Motor neuron (in vitro differentiated cells): ENCODE measurements at regions not wholly inside any gene's neighbourhood (a gene's known extent, or its start where the extent isn't known, plus 50 kb on each side); places are given as distances from the start of the nearest gene placed in this dataset.

Experiments
- ATAC-seq, 8 experiments: fragments of 200-7000 bp; cut with Tn5 transposase; replicated peaks in 6 of 8; 2 replicates each; pipeline ENCODE4 v1.8.0; 2021; ENCODE audit warnings: mild to moderate bottlenecking in 8 of 8, moderate library complexity in 8 of 8
- H3K27ac ChIP-seq, 2 donors: fragments of 250-450 bp; sonication (Bioruptor Pico); 2 replicates each; pipeline ENCODE4 v1.9.0; 2021; ENCODE audit warnings: antibody characterized with exemption in 2 of 2, mild to moderate bottlenecking in 2 of 2, moderate library complexity in 1 of 2
- H3K4me1 ChIP-seq, 2 donors: fragments of 250-450 bp; sonication (Bioruptor Pico); replicated peaks in 1 of 2; 2 replicates each; pipeline ENCODE4 v1.6.1; 2021; ENCODE audit warnings: antibody characterized with exemption in 2 of 2, mild to moderate bottlenecking in 2 of 2, moderate library complexity in 1 of 2
- H3K4me3 ChIP-seq, 5 donors: fragments of 250-450 bp; sonication (Bioruptor Pico); 2 replicates each; pipeline ENCODE4 v1.9.0; 2021; ENCODE audit warnings: antibody characterized with exemption in 5 of 5, mild to moderate bottlenecking in 5 of 5, moderate library complexity in 4 of 5
- WGBS, 10 experiments: fragments of 450-650 bp; shearing (Covaris generic); methylation state at CpG; one replicate each; pipeline ENCODE4 v1.0.0; 2022; 5-methylcytosine and 5-hydroxymethylcytosine counted together
- in situ Hi-C, 9 experiments: fragments of 400-800 bp; cut with MboI; loops; one replicate each; pipeline ENCODE4 v1.15.0; 2021; ENCODE audit warnings: low sequenced_read_pairs in 9 of 9, low pct_unique_long_range_greater_than_20kb in 2 of 9; ENCODE audit not compliant: unreplicated experiment in 9 of 9

- no peak overlapping the region for H3K27ac ChIP-seq
- peak in 3 of 8 experiments; percentile 49 to 93 (median 89) for ATAC-seq
- H3K4me3 ChIP-seq: no peak overlapping the region
- in situ Hi-C loops: no loop called here
- no peaks in the 10 kb centered on the region for H3K4me1 ChIP-seq
- 55 to 100% (median 82%) methylated on average over 2 to 3 of the region's 3 CpGs for WGBS, 10 experiments
These were observed 110.1 kb downstream of the RPL27A start for GRCh38 chr11:8792710-8793109.

DNA sequence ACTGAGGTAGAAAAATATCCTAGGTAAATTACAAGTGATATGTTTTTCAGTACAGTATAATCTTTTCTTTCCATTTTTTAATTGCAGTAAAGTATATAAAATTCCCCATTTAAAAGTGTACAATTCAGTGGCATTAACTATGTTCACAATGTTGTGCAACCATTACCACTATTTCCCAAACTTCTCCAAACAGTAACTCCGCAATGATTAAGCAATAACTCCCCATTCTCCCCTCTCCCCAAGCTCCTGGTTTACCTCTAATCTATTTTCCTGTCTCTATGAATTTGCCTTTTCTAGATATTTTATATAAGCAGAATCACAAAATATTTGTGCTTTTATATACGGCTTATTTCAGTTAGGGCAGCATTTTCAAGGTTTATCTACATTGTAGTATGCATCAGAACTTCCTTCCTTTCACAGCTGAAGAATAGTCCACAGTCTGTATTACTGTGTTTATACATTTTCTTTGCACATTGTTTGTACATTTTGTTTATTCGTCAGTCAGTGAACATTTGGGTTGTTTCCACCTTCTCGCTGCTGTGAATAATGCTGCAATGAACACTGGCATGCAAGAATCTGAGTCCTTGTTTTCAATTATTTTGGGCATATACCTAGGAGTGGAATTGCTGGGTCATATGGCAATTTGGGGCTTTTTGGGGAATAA lies 110.7 kb downstream of the RPL27A start:
- no peak for ATAC-seq
- WGBS, 10 experiments: 53 to 100% (median 94%) methylated on average over 3 to 4 of the region's 4 CpGs
- in situ Hi-C loops: no loop called here
- no peak overlapping the region for H3K4me3 ChIP-seq
- H3K4me1 ChIP-seq: no peaks in the 10 kb centered on the region
- H3K27ac ChIP-seq: no peak overlapping the region

DNA sequence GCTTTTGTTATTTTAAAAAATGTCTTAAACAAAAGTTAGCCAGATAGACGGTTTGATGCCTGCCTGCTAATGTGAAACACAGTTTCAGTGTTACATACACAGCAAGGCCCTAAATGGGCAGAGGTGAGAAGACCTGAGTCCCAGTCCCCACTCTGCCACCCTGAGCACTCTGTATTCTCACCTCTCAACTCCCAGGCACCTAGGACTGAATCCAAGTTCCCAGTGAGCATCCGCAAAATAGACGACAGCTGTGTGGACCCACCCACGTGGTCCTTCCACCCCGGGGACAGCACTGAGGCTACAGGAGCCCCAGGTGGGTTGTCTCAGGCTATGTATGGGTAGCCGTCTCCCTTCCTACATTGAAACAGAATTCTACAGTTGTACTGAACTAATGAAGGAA lies 111.5 kb downstream of the RPL27A start:
- Histone ChIP-seq H3K4me3 (no peak overlapping the region), H3K4me1 (no peaks in the 10 kb centered on the region), H3K27ac (no peak overlapping the region)
- ATAC-seq: no peak
- WGBS, 10 experiments: 65 to 100% (median 88%) methylated on average over 1 to 4 of the region's 6 CpGs; no CpG with 5 or more reads in 5 of the 10 experiments
- in situ Hi-C loops: no loop called here

GRCh38 chr11:8794677-8795103 lies 112.1 kb downstream of the RPL27A start:
- in situ Hi-C loops: no loop called here
- Histone ChIP-seq H3K27ac (no peak overlapping the region), H3K4me3 (no peak overlapping the region), H3K4me1 (no peaks in the 10 kb centered on the region)
- peak in 1 of 8 experiments; percentile 24 for ATAC-seq
- WGBS, 10 experiments: 67 to 100% (median 92%) methylated on average over 1 to 2 of the region's 2 CpGs; no CpG with 5 or more reads in 5 of the 10 experiments

- H3K4me3 ChIP-seq: no peak overlapping the region
- in situ Hi-C loops: no loop called here
- no peak overlapping the region for H3K27ac ChIP-seq
- 0 to 60% (median 14%) methylated on average over 1 of the region's 1 CpG; no CpG with 5 or more reads in 4 of the 10 experiments for WGBS, 10 experiments
- ATAC-seq: no peak
- no peaks in the 10 kb centered on the region for H3K4me1 ChIP-seq
These were observed 114.0 kb upstream of the AKIP1 start for GRCh38 chr11:8796941-8797340.

- no peaks in the 10 kb centered on the region for H3K4me1 ChIP-seq
- ATAC-seq: no peak
- 86 to 100% (median 95%) methylated on average over 1 to 2 of the region's 2 CpGs; no CpG with 5 or more reads in 6 of the 10 experiments for WGBS, 10 experiments
- no peak overlapping the region for H3K27ac ChIP-seq
- H3K4me3 ChIP-seq: no peak overlapping the region
- in situ Hi-C loops: no loop called here
These were observed 111.7 kb upstream of the AKIP1 start for GRCh38 chr11:8799273-8799672.

DNA sequence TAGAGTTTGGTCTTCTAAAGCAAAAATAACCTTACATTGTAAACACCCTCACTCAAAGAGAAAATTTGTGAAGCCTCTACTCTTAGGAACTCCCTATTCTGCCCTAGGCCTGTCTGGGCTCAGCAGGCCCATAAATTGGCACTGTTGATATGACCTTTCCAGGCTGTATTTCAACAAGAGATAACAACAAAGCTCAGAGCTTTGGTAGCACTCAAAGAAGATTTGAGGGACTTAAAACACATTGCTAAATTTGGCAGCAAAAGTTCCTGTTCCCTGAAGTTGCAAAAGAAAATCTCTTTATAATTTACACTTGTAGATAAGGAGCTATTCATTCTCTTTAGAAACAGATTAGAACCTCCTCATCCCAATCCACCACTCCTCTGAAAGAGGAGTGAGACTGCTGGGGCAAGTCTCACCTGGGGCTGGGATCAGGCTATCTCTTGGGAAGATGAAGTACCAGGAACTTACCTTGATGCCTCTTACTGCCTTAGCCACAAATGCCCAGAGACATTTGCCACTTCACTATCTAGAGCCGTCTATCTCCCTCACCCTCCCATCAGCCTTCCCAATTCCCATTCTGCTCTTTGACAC lies 110.4 kb upstream of the AKIP1 start:
- in situ Hi-C loops: no loop called here
- Histone ChIP-seq H3K27ac (no peak overlapping the region), H3K4me3 (no peak overlapping the region), H3K4me1 (peaks cover 0 to 4% of the 10 kb centered on the region in 2 donors)
- WGBS, 10 experiments: 29 to 100% (median 63%) methylated on average over 1 of the region's 1 CpG; no CpG with 5 or more reads in 4 of the 10 experiments
- ATAC-seq: no peak

DNA sequence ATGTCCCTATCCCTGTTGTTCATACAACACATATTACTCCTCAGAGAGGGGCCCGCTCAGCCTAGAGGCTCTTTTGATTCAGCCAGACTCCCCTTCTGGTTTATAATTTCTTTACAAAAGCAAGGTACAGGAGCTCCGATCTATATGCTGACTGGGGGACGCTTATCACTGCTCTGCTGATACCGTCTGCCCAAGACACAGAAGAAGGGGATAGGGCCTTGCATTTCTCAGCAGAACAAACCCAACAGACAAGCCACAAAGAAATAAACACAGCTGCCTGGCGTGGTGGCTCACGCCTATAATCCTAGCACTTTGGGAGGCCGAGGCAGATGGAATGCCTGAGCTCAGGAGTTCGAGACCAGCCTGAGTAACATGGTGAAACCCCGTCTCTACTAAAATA lies 109.9 kb upstream of the AKIP1 start:
- ATAC-seq: no peak
- 80 to 100% (median 96%) methylated on average over 1 to 9 of the region's 9 CpGs; no CpG with 5 or more reads in 1 of the 10 experiments for WGBS, 10 experiments
- Histone ChIP-seq H3K4me3 (no peak overlapping the region), H3K4me1 (peaks cover 2 to 4% of the 10 kb centered on the region in 2 donors), H3K27ac (no peak overlapping the region)
- in situ Hi-C loops: no loop called here

- in situ Hi-C loops: no loop called here
These were observed 108.7 kb upstream of the AKIP1 start for GRCh38 chr11:8802251-8802650.

GRCh38 chr11:8803973-8804372 lies 107.0 kb upstream of the AKIP1 start:
- Histone ChIP-seq H3K4me3 (no peak overlapping the region), H3K27ac (no peak overlapping the region), H3K4me1 (peaks cover 26 to 29% of the 10 kb centered on the region in 2 donors)
- ATAC-seq: no peak
- 87 to 100% (median 100%) methylated on average over 1 to 6 of the region's 6 CpGs; no CpG with 5 or more reads in 7 of the 10 experiments for WGBS, 10 experiments
- in situ Hi-C loops: no loop called here

More at GRCh38 chr11:8802251-8802650, 108.7 kb upstream of the AKIP1 start:
- H3K27ac ChIP-seq: no peak overlapping the region
- H3K4me1 ChIP-seq: peaks cover 11 to 12% of the 10 kb centered on the region in 2 donors
- no peak for ATAC-seq
- WGBS, 10 experiments: 40 to 100% (median 98%) methylated on average over 1 to 5 of the region's 5 CpGs; no CpG with 5 or more reads in 2 of the 10 experiments
- no peak overlapping the region for H3K4me3 ChIP-seq

DNA sequence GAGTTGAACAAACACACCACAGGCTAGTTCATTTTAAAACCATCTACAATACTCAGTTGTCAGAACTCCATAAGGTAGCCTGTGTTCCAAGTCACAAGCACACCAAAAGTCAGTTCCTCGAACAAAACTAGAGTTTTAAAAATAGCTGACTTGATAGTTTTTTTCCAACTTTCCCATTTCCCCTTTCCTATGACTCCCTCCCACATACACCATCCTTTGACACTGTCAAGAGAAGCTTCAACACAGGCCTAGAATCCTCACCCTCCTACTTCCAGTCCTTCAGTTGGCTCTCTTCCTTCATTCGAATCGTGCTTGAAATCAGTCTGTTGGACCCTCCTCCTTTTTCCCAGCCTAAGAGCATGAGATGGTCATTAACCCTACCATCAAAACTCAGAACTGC lies 105.7 kb upstream of the AKIP1 start:
- H3K4me1 ChIP-seq: peaks cover 34 to 37% of the 10 kb centered on the region in 2 donors
- ATAC-seq: no peak
- H3K27ac ChIP-seq: no peak overlapping the region
- no peak overlapping the region for H3K4me3 ChIP-seq
- in situ Hi-C loops: no loop called here
- 0 to 100% (median 83%) methylated on average over 1 to 3 of the region's 3 CpGs; no CpG with 5 or more reads in 3 of the 10 experiments for WGBS, 10 experiments

- no peak overlapping the region for H3K27ac ChIP-seq
- H3K4me1 ChIP-seq: peaks cover 38 to 43% of the 10 kb centered on the region in 2 donors
- H3K4me3 ChIP-seq: no peak overlapping the region
- no peak for ATAC-seq
- WGBS, 10 experiments: 15 to 100% (median 80%) methylated on average over 1 to 5 of the region's 8 CpGs; no CpG with 5 or more reads in 2 of the 10 experiments
- in situ Hi-C loops: no loop called here
These were observed 104.0 kb upstream of the AKIP1 start for GRCh38 chr11:8806974-8807373.

DNA sequence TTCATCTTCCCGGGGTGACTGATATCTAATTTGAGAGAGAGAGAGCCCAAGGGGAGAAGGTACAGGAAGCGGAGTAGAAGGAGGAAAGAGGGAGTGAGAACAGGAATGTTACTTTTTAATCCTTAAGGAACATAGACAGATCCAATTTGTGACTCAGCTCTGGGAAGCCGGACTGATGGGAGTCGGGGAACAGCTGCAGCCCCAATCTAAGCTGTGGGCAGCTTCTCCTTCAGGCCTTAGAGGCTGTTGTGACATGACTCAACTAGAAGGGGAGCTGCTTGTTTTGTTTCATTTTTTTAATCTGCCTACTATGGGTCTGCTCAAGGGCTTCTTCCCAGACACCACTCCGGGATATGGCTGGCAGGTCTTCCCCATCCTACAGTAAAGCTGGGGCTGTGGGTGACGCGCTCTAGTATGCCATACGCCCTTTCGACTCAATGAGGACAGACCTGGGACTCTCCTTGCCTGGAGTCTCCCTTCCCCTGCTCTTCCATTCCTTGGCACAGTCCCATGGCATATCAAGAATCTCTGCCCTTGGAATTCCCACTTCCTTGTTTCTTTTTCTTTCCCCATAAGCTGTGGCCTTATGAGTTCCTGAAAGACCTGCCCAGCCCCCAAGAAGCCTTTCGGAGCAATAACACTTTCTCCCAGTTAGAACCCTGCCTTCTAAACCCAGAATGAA lies 103.3 kb upstream of the AKIP1 start:
- WGBS, 10 experiments: 20 to 100% (median 91%) methylated on average over 1 to 8 of the region's 10 CpGs; no CpG with 5 or more reads in 3 of the 10 experiments
- in situ Hi-C loops: no loop called here
- H3K4me3 ChIP-seq: no peak overlapping the region
- ATAC-seq: peak in 1 of 8 experiments; percentile 6
- H3K4me1 ChIP-seq: peaks cover 38 to 43% of the 10 kb centered on the region in 2 donors
- H3K27ac ChIP-seq: no peak overlapping the region
